ENCODE measurements at regions not wholly inside any gene's neighbourhood (a gene's known extent, or its start where the extent isn't known, plus 50 kb on each side); places are given as distances from the start of the nearest gene placed in this dataset.

- no peak for DNase-seq
- Mint-ChIP-seq H3K4me1 (ENCODE audit: low read depth, unreplicated experiment) (no peaks in the 10 kb centered on the region), H3K36me3 (ENCODE audit: unreplicated experiment) (no peaks in the 10 kb centered on the region), H3K27me3 (ENCODE audit: unreplicated experiment) (no peaks in the 10 kb centered on the region), H3K9me3 (ENCODE audit: unreplicated experiment) (no peaks in the 10 kb centered on the region), H3K4me3 (ENCODE audit: unreplicated experiment) (no peak overlapping the region), H3K27ac (ENCODE audit: unreplicated experiment) (no peak overlapping the region)
- no peak for TF ChIP-seq CTCF (IDR thresholded peaks at IDR 0.05; ENCODE audit: partially characterized antibody, unreplicated experiment)
Observed at GRCh38 chr5:157914151-157914788, 55.3 kb upstream of the CLINT1 start.

- no peak overlapping the region for H3K4me3 Mint-ChIP-seq (ENCODE audit: unreplicated experiment)
- no peaks in the 10 kb centered on the region for H3K36me3 Mint-ChIP-seq (ENCODE audit: unreplicated experiment)
- H3K27me3 Mint-ChIP-seq (ENCODE audit: unreplicated experiment) = no peaks in the 10 kb centered on the region
- H3K9me3 Mint-ChIP-seq (ENCODE audit: unreplicated experiment) = no peaks in the 10 kb centered on the region
- TF ChIP-seq CTCF (IDR thresholded peaks at IDR 0.05; ENCODE audit: partially characterized antibody, unreplicated experiment) = no peak
- no peak for DNase-seq
- no peaks in the 10 kb centered on the region for H3K4me1 Mint-ChIP-seq (ENCODE audit: low read depth, unreplicated experiment)
- H3K27ac Mint-ChIP-seq (ENCODE audit: unreplicated experiment) = no peak overlapping the region
Observed at GRCh38 chr5:157913575-157913974, 54.6 kb upstream of the CLINT1 start.

GRCh38 chr5:157912621-157913325, 53.8 kb upstream of the CLINT1 start:
- Mint-ChIP-seq H3K27me3 (ENCODE audit: unreplicated experiment) (no peaks in the 10 kb centered on the region), H3K4me3 (ENCODE audit: unreplicated experiment) (no peak overlapping the region), H3K4me1 (ENCODE audit: low read depth, unreplicated experiment) (no peaks in the 10 kb centered on the region), H3K9me3 (ENCODE audit: unreplicated experiment) (no peaks in the 10 kb centered on the region), H3K27ac (ENCODE audit: unreplicated experiment) (no peak overlapping the region), H3K36me3 (ENCODE audit: unreplicated experiment) (no peaks in the 10 kb centered on the region)
- TF ChIP-seq CTCF (IDR thresholded peaks at IDR 0.05; ENCODE audit: partially characterized antibody, unreplicated experiment) = no peak
- DNase-seq = no peak

- no peak for TF ChIP-seq CTCF (IDR thresholded peaks at IDR 0.05; ENCODE audit: partially characterized antibody, unreplicated experiment)
- Mint-ChIP-seq H3K9me3 (ENCODE audit: unreplicated experiment) (no peaks in the 10 kb centered on the region), H3K4me1 (ENCODE audit: low read depth, unreplicated experiment) (no peaks in the 10 kb centered on the region), H3K4me3 (ENCODE audit: unreplicated experiment) (no peak overlapping the region), H3K27me3 (ENCODE audit: unreplicated experiment) (no peaks in the 10 kb centered on the region), H3K27ac (ENCODE audit: unreplicated experiment) (no peak overlapping the region), H3K36me3 (ENCODE audit: unreplicated experiment) (no peaks in the 10 kb centered on the region)
- no peak for DNase-seq
Observed at GRCh38 chr5:157911568-157911967, 52.6 kb upstream of the CLINT1 start.

Measured in glutamatergic neuron (in vitro differentiated cells).